ENCODE measurements at regions not wholly inside any gene's neighbourhood (a gene's known extent, or its start where the extent isn't known, plus 50 kb on each side); places are given as distances from the start of the nearest gene placed in this dataset.

DNA sequence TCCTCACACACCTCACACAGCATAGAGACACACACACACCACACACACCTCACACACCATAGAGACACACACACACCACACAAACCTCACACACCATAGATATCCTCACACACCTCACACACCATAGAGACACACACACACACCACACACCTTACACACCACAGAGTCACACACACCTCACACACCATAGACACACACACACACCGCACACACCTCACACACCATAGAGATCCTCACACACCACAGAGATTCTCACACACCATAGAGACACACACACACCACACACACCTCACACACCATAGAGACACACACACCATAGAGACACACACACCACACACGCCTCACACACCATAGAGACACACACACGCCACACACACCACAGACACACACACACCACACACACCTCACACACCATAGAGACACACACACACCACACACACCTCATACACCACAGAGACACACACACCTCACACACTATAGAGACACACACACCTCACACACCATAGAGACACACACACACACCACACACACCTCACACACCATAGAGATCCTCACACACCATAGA is 270.6 kb downstream of the CYRIA start:
- no peak overlapping the region for H3K4me3 Mint-ChIP-seq (ENCODE audit: unreplicated experiment)
- H3K4me1 Mint-ChIP-seq (ENCODE audit: low read depth, unreplicated experiment), result peaks cover 5% of the 10 kb centered on the region
- H3K27ac Mint-ChIP-seq (ENCODE audit: unreplicated experiment), result no peak overlapping the region
- H3K9me3 Mint-ChIP-seq (ENCODE audit: unreplicated experiment), result no peaks in the 10 kb centered on the region
- TF ChIP-seq, protein P1, sequence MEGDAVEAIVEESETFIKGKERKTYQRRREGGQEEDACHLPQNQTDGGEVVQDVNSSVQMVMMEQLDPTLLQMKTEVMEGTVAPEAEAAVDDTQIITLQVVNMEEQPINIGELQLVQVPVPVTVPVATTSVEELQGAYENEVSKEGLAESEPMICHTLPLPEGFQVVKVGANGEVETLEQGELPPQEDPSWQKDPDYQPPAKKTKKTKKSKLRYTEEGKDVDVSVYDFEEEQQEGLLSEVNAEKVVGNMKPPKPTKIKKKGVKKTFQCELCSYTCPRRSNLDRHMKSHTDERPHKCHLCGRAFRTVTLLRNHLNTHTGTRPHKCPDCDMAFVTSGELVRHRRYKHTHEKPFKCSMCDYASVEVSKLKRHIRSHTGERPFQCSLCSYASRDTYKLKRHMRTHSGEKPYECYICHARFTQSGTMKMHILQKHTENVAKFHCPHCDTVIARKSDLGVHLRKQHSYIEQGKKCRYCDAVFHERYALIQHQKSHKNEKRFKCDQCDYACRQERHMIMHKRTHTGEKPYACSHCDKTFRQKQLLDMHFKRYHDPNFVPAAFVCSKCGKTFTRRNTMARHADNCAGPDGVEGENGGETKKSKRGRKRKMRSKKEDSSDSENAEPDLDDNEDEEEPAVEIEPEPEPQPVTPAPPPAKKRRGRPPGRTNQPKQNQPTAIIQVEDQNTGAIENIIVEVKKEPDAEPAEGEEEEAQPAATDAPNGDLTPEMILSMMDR (IDR thresholded peaks at IDR 0.05; ENCODE audit: partially characterized antibody, unreplicated experiment), result no peak
- no peaks in the 10 kb centered on the region for H3K36me3 Mint-ChIP-seq (ENCODE audit: unreplicated experiment)
- no peaks in the 10 kb centered on the region for H3K27me3 Mint-ChIP-seq (ENCODE audit: unreplicated experiment)
- no peak for DNase-seq

DNA sequence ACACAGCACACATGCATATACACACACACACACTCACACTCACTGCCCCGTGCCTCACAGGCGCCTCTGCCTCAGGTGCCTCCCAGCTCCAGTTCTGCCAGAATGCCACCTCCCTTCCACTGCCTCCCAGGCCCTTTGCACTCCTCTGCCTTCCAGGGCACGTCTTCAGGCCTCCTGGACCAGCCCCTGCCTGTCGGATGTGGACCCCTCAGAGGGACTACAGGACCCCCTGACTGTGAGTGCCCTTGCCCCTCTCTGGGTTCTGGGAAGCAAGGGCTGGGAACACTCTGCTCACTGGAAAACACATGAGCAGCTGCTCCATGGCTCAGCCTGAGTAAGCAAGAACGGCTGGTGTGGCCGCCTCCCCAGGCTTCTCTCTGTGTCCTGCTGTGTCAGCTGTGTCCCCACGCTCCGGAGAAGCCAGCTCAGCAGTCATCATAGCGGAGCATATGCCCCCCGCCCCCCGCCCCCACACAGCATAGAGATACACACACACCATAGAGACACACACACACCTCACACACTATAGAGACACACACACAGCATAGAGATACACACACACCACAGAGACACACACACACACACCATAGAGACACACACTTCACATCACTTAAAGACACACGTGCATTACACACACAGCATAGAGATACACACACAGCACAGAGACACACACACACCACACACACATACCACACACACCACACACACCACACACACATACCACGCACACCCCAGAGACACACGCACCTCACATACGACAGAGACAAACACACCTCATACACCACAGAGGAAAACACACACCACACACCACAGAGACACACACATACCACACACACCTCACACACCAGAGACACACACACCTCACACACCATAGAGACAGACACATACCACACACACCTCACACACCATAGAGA is 271.3 kb downstream of the CYRIA start:
- Mint-ChIP-seq H3K4me3 (ENCODE audit: unreplicated experiment) (no peak overlapping the region), H3K36me3 (ENCODE audit: unreplicated experiment) (no peaks in the 10 kb centered on the region), H3K4me1 (ENCODE audit: low read depth, unreplicated experiment) (peaks cover 5% of the 10 kb centered on the region), H3K27ac (ENCODE audit: unreplicated experiment) (no peak overlapping the region), H3K9me3 (ENCODE audit: unreplicated experiment) (no peaks in the 10 kb centered on the region), H3K27me3 (ENCODE audit: unreplicated experiment) (no peaks in the 10 kb centered on the region)
- DNase-seq, result peak; percentile 75
- TF ChIP-seq, protein P1 (IDR thresholded peaks at IDR 0.05; ENCODE audit: partially characterized antibody, unreplicated experiment), result no peak

DNA sequence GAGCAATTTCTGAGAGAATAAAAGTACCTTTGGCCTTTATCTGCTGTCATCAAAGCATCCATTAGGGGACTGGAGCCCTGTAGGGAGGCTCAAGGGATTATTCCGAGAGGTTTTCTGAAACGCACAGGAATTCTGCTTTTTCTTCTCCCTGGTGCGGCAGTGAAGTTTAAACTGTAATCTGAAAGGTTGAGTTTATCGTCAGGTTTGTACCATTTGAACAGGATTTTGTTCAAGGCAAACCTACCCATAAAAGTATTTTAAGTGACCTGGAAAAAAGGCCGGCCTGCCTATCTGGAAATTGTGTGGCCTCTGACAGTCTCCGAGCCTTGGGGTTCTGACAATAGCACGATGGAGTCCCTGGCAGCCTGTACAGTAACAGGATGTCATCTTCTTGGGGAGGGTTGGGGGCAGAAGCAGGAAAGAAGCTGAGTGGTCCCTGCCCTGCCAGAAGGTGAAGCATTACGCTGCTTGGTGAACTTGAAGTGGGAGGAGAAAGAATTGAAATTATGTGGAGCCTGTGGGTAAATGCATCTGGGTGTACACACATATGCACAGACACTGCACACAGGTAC is 272.0 kb downstream of the CYRIA start:
- DNase-seq, result no peak
- Mint-ChIP-seq H3K4me3 (ENCODE audit: unreplicated experiment) (no peak overlapping the region), H3K9me3 (ENCODE audit: unreplicated experiment) (no peaks in the 10 kb centered on the region), H3K27me3 (ENCODE audit: unreplicated experiment) (no peaks in the 10 kb centered on the region), H3K36me3 (ENCODE audit: unreplicated experiment) (no peaks in the 10 kb centered on the region), H3K4me1 (ENCODE audit: low read depth, unreplicated experiment) (peaks cover 5% of the 10 kb centered on the region), H3K27ac (ENCODE audit: unreplicated experiment) (no peak overlapping the region)
- TF ChIP-seq, protein P1 (IDR thresholded peaks at IDR 0.05; ENCODE audit: partially characterized antibody, unreplicated experiment), result no peak

DNA sequence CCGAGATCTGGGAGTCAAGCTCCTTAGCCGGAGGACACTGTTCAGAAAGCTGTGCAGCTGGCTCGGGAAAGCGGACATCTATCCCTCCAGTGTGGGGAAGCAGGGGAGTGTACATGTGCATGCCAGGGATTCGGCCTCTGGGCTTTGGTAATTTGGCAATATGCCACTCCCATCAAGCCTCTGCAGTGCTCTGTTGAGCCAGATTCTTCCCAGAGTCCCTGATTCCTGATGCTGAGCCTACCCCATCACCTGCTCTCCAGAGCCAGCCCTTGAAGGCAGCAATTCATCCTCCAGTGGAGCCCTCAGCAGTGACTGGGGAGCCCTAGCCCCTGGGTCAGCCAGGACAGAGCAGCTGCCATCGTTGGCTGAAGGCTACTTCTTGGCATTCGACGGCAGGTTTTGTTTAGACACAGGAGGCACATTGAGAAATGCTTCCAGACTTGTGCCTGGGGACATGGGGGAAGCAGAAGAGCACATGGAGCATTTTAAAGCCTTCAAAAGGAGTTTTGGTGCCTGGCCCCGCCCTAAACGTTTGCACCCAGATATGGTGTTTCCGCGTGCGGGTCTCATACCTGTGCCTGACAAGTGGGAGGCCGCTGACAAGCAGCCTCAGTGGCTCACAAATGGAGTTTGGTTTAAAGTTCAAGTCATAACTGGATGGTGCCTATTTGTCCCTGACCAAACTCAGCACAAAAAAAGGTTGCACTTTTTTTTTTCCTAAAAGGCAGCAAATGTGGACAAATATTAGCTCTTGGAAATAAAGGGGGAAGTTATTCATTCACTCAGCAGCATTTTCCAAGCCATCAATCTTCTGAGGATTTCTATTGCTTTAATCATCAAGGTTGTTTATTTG is 272.8 kb downstream of the CYRIA start:
- TF ChIP-seq, protein P1 (IDR thresholded peaks at IDR 0.05; ENCODE audit: partially characterized antibody, unreplicated experiment), result no peak
- Mint-ChIP-seq H3K27me3 (ENCODE audit: unreplicated experiment) (no peaks in the 10 kb centered on the region), H3K4me3 (ENCODE audit: unreplicated experiment) (no peak overlapping the region), H3K9me3 (ENCODE audit: unreplicated experiment) (no peaks in the 10 kb centered on the region), H3K36me3 (ENCODE audit: unreplicated experiment) (no peaks in the 10 kb centered on the region), H3K27ac (ENCODE audit: unreplicated experiment) (no peak overlapping the region), H3K4me1 (ENCODE audit: low read depth, unreplicated experiment) (peaks cover 5% of the 10 kb centered on the region)
- no peak for DNase-seq
